ENCODE measurements at regions not wholly inside any gene's neighbourhood (a gene's known extent, or its start where the extent isn't known, plus 50 kb on each side); places are given as distances from the start of the nearest gene placed in this dataset.
A peak's percentile ranks its signal among the peaks of the same experiment; 100 is the strongest.

- no peak for TF ChIP-seq CTCF (IDR thresholded peaks at IDR 0.05)
Observed at GRCh38 chr6:14280006-14280510, 162.5 kb downstream of the CD83 start.

GRCh38 chr6:14280766-14281293, 163.3 kb downstream of the CD83 start:
- peak; percentile 12; the same call in 1 of the 2 replicates for TF ChIP-seq CTCF (IDR thresholded peaks at IDR 0.05)

GRCh38 chr6:14281811-14282660, 164.5 kb downstream of the CD83 start:
- no peak for TF ChIP-seq CTCF (IDR thresholded peaks at IDR 0.05)

GRCh38 chr6:14282854-14283505, 165.4 kb downstream of the CD83 start:
- TF ChIP-seq CTCF (IDR thresholded peaks at IDR 0.05): no peak

GRCh38 chr6:14283600-14284235, 166.1 kb downstream of the CD83 start:
- no peak for TF ChIP-seq CTCF (IDR thresholded peaks at IDR 0.05)

GRCh38 chr6:14284969-14285590, 167.5 kb downstream of the CD83 start:
- no peak for TF ChIP-seq CTCF (IDR thresholded peaks at IDR 0.05)

GRCh38 chr6:14286144-14286543, 168.6 kb downstream of the CD83 start:
- no peak for TF ChIP-seq CTCF (IDR thresholded peaks at IDR 0.05)
